Activated CD4-positive, CD25-positive, alpha-beta regulatory T cell (primary cell): ENCODE measurements at regions not wholly inside any gene's neighbourhood (a gene's known extent, or its start where the extent isn't known, plus 50 kb on each side); places are given as distances from the start of the nearest gene placed in this dataset.

Experiments
- DNase-seq, 4 experiments: peaks; one replicate each; lab custom pipeline; 2025; lab: John Stamatoyannopoulos, UW

- no peak for DNase-seq
Measured at GRCh38 chr21:16650714-16651366, 862.0 kb upstream of the CXADR start.

GRCh38 chr21:16651956-16652355 lies 860.9 kb upstream of the CXADR start:
- DNase-seq: no peak

- DNase-seq: no peak
Measured at GRCh38 chr21:16663436-16663835, 849.4 kb upstream of the CXADR start.

- no peak for DNase-seq
Measured at GRCh38 chr21:16667395-16667794, 845.4 kb upstream of the CXADR start.

- DNase-seq: no peak
Measured at GRCh38 chr21:16674949-16675348, 837.9 kb upstream of the CXADR start.

- DNase-seq: no peak
Measured at GRCh38 chr21:16676391-16676790, 836.5 kb upstream of the CXADR start.

GRCh38 chr21:16678429-16679160 lies 834.2 kb upstream of the CXADR start:
- DNase-seq: no peak

- no peak for DNase-seq
Measured at GRCh38 chr21:16695074-16695473, 817.8 kb upstream of the CXADR start.

GRCh38 chr21:16707274-16707673 lies 805.6 kb upstream of the CXADR start:
- no peak for DNase-seq

- DNase-seq: no peak
Measured at GRCh38 chr21:16708101-16708835, 804.6 kb upstream of the CXADR start.

GRCh38 chr21:16709866-16710550 lies 802.8 kb upstream of the CXADR start:
- no peak for DNase-seq

- DNase-seq: no peak
Measured at GRCh38 chr21:16711757-16712156, 801.1 kb upstream of the CXADR start.

GRCh38 chr21:16713331-16714117 lies 799.3 kb upstream of the CXADR start:
- DNase-seq: no peak

GRCh38 chr21:16740511-16740910 lies 772.3 kb upstream of the CXADR start:
- no peak for DNase-seq

- DNase-seq: no peak
Measured at GRCh38 chr21:16741141-16741665, 771.6 kb upstream of the CXADR start.

- no peak for DNase-seq
Measured at GRCh38 chr21:16742131-16742641, 770.7 kb upstream of the CXADR start.

GRCh38 chr21:16742741-16743140 lies 770.1 kb upstream of the CXADR start:
- no peak for DNase-seq

- DNase-seq: no peak
Measured at GRCh38 chr21:16743317-16743716, 769.5 kb upstream of the CXADR start.

GRCh38 chr21:16750926-16751325 lies 761.9 kb upstream of the CXADR start:
- DNase-seq: no peak

GRCh38 chr21:16751695-16752474 lies 761.0 kb upstream of the CXADR start:
- DNase-seq: no peak
